GM12874 (cell line): ENCODE measurements at regions not wholly inside any gene's neighbourhood (a gene's known extent, or its start where the extent isn't known, plus 50 kb on each side); places are given as distances from the start of the nearest gene placed in this dataset.

Experiments
- CTCF ChIP-seq: IDR thresholded peaks from 2 replicates; pipeline ENCODE4 v1.5.1; 2011; ENCODE audit warnings: low read depth, mild to moderate bottlenecking, control low read depth, low read length, moderate library complexity; ENCODE audit not compliant: insufficient read depth

DNA sequence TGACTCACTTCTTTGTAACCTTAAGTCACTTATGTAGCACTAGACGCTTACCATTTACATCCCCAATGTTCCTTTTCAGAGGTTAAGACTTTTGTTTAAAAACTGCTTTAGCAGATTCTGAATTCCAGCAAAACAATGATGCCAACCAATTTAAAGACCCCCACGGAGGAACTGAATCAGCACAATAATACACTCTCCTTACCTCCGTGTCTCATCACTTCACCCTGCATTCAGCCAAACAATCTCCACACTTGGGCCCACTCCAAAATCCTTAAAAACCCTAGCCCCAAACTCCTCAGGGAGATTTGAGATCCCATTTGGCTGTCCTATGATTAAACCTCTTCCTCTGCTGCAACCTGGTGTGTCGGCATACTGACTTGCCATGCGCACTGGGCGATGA, 153.9 kb downstream of the B3GNT2 start:
- no peak for TF ChIP-seq CTCF

GRCh38 chr2:62348700-62349099, 152.8 kb downstream of the B3GNT2 start:
- TF ChIP-seq CTCF: no peak

DNA sequence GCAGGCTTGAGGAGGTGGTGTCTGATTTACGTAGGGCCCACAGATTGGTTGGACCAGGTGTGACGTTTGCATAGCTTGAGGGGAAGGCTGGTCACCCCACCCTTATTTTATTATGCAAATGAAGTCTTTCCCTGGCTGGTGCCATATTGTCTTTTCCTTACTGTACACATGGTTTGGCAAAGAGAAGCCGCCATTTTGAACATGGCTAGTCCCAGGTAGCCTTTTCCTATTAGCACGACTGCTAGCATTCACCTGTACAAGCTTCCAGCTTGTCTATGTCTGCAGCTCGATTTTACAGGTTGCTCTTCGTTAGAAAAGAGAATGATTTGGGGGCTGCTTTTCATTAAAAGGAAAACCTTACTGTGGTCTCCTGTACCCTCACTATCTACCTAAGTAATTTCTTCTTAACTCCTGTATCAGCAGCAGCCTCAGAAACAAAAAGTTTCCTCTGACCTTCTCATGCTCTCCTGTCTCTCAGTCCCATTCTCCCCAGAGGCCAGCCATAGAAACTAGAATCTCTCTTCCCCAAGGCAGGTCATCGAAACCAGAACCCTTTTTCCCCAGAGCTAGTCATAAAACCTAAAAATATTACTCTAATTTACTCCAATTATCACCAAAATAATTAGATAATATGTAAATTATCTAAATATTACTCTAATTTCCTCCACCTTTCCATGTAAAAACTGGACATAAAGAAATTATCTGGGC, 151.8 kb downstream of the B3GNT2 start:
- no peak for TF ChIP-seq CTCF

- TF ChIP-seq CTCF: no peak
Measured at GRCh38 chr2:62344472-62344871, 148.6 kb downstream of the B3GNT2 start.

GRCh38 chr2:62343636-62344337, 147.9 kb downstream of the B3GNT2 start:
- no peak for TF ChIP-seq CTCF

DNA sequence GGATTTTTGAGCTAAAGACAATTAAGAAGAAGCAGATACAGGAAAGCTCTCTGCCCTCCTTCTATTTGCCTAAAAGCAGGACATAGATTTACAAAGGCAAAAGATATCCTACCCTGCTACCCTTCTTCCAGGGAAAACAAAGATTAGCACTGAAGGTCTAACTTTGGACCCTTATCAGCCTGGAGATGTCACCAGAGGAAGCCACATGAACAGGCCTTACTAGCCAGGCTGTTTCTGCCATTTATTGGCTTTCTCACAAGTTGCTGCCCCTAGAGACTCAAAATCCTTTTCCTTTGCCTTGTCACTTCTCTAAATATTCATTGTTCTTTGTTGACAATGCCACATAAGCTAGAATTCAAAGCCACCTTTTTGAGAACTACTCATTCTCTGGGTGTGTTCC, 147.3 kb downstream of the B3GNT2 start:
- TF ChIP-seq CTCF: no peak

GRCh38 chr2:62340994-62341484, 145.1 kb downstream of the B3GNT2 start:
- TF ChIP-seq CTCF: no peak
